ENCODE measurements at regions not wholly inside any gene's neighbourhood (a gene's known extent, or its start where the extent isn't known, plus 50 kb on each side); places are given as distances from the start of the nearest gene placed in this dataset.

GRCh38 chr10:118901906-118902305 lies 127.6 kb upstream of the NANOS1 start:
- Histone ChIP-seq H4K20me1 (replicated peaks in 1 of 2; ENCODE audit: control insufficient read depth in 1 of 2, insufficient read depth in 2 of 2, low read length in 2 of 2) (no peaks in the 10 kb centered on the region), H3K23ac (ENCODE audit: insufficient read length) (no peak overlapping the region), H3K79me2 (ENCODE audit: control insufficient read depth in 1 of 2, insufficient read depth in 2 of 2, low read length in 2 of 2) (no peaks in the 10 kb centered on the region), H3K4ac (replicated peaks; ENCODE audit: insufficient read length, low read depth, low read length) (no peak overlapping the region), H3K27me3 (replicated peaks in 1 of 4; ENCODE audit: control insufficient read depth in 3 of 4, extremely low read depth in 1 of 4, insufficient read depth in 3 of 4, low read length in 3 of 4) (no peaks in the 10 kb centered on the region), H4K8ac (ENCODE audit: extremely low read depth, insufficient read depth, low read length) (no peak overlapping the region), H3K9me3 (ENCODE audit: insufficient read depth in 2 of 2, low read depth in 1 of 2, low read length in 1 of 2) (no peaks in the 10 kb centered on the region), H3K9ac (replicated peaks in 1 of 4; ENCODE audit: extremely low read depth in 1 of 4, low read depth in 3 of 4, low read length in 3 of 4) (no peak overlapping the region), H3K23me2 (ENCODE audit: low read depth, low read length) (no peaks in the 10 kb centered on the region), H3K4me1 (replicated peaks in 1 of 4; ENCODE audit: control insufficient read depth in 3 of 4, insufficient read depth in 4 of 4, low read length in 3 of 4) (no peaks in the 10 kb centered on the region), H2BK20ac (ENCODE audit: low read length) (no peak overlapping the region), H3K4me3 (ENCODE audit: extremely low read depth in 1 of 4, insufficient read depth in 2 of 4, low read depth in 3 of 4, low read length in 4 of 4) (no peak overlapping the region), H3K56ac (replicated peaks; ENCODE audit: insufficient read length, low read depth, low read length) (no peak overlapping the region), H3K36me3 (ENCODE audit: control insufficient read depth in 2 of 4, insufficient read depth in 4 of 4, low read length in 3 of 4) (no peaks in the 10 kb centered on the region), H3K4me2 (ENCODE audit: insufficient read depth in 1 of 2, low read depth in 2 of 2, low read length in 2 of 2) (no peak overlapping the region), H2AK5ac (ENCODE audit: low read depth, low read length) (no peak overlapping the region), H3K14ac (ENCODE audit: insufficient read length) (no peak overlapping the region), H4K5ac (ENCODE audit: insufficient read length, low read depth, low read length) (no peak overlapping the region), H2BK15ac (ENCODE audit: low read length) (no peak overlapping the region), H2BK12ac (ENCODE audit: low read depth, low read length) (no peak overlapping the region), H3K18ac (ENCODE audit: extremely low read depth, low read length) (no peak overlapping the region), H4K91ac (replicated peaks; ENCODE audit: insufficient read length, low read length) (no peak overlapping the region), H2BK5ac (ENCODE audit: low read depth, low read length) (no peak overlapping the region), H3K27ac (ENCODE audit: low read depth, low read length) (no peak overlapping the region), H3K79me1 (ENCODE audit: low read depth, low read length) (no peaks in the 10 kb centered on the region), H2BK120ac (replicated peaks; ENCODE audit: low read depth, low read length) (no peak overlapping the region), H2AFZ (ENCODE audit: low read length) (no peak overlapping the region)
- ChIA-PET CTCF (ENCODE audit: partially characterized antibody) (no interaction called here), POLR2A (ENCODE audit: partially characterized antibody) (no interaction called here)
- DNase-seq (ENCODE audit: low read depth in 1 of 2, low spot score in 2 of 2) (no peak), FAIRE-seq (no peak)
- WGBS, 2 experiments (ENCODE audit: extremely low coverage in 1 of 2, insufficient coverage in 1 of 2, insufficient read length in 1 of 2, insufficient replicate concordance in 2 of 2, low coverage in 1 of 2, low lambda C conversion rate in 2 of 2, missing lambda C conversion rate in 1 of 2) = 87% methylated on average over 4 of the region's 4 CpGs; no CpG with 5 or more reads in 1 of the 2 experiments
- TF ChIP-seq SP1 (IDR thresholded peaks at IDR 0.05; ENCODE audit: low read depth, low read length) (no peak), FOSL1 (IDR thresholded peaks at IDR 0.05; ENCODE audit: insufficient read depth, low read depth, low read length) (no peak), CBX5 (IDR thresholded peaks at IDR 0.05; ENCODE audit: low read depth, low read length) (no peak), JUN (IDR thresholded peaks at IDR 0.05; ENCODE audit: low read depth, low read length) (no peak), KDM4A (IDR thresholded peaks at IDR 0.05; ENCODE audit: low read depth, low read length, severe bottlenecking) (no peak), CBX8 (IDR thresholded peaks at IDR 0.05; ENCODE audit: borderline replicate concordance, low read depth, low read length) (no peak), HDAC6 (IDR thresholded peaks at IDR 0.05; ENCODE audit: low read depth, low read length) (no peak), NRF1 (IDR thresholded peaks at IDR 0.05; ENCODE audit: low read depth, low read length) (no peak), EP300 (IDR thresholded peaks at IDR 0.05; ENCODE audit: borderline replicate concordance in 1 of 2, low read depth in 2 of 2, low read length in 2 of 2) (no peak), CHD1 (IDR thresholded peaks at IDR 0.05; ENCODE audit: low read depth, low read length) (no peak)
- TF ChIP-seq, protein P1, sequence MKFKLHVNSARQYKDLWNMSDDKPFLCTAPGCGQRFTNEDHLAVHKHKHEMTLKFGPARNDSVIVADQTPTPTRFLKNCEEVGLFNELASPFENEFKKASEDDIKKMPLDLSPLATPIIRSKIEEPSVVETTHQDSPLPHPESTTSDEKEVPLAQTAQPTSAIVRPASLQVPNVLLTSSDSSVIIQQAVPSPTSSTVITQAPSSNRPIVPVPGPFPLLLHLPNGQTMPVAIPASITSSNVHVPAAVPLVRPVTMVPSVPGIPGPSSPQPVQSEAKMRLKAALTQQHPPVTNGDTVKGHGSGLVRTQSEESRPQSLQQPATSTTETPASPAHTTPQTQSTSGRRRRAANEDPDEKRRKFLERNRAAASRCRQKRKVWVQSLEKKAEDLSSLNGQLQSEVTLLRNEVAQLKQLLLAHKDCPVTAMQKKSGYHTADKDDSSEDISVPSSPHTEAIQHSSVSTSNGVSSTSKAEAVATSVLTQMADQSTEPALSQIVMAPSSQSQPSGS (IDR thresholded peaks at IDR 0.05; ENCODE audit: low read length) = no peak

Measured in H1 (cell line).